K562 (cell line): ENCODE measurements at regions not wholly inside any gene's neighbourhood (a gene's known extent, or its start where the extent isn't known, plus 50 kb on each side); places are given as distances from the start of the nearest gene placed in this dataset.

Source experiments
- BRCA1 ChIP-seq, 2 experiments: fragments of 450-650 bp in 1 of 2; sonication (generic) in 1 of 2; formaldehyde crosslinking in 1 of 2; IDR thresholded peaks; 2 replicates each; pipeline versions ENCODE4 v1.5.0 to v1.6.1; 2017 to 2020; ENCODE audit warnings: mild to moderate bottlenecking in 1 of 2, missing genetic modification reagents in 1 of 2
- CAMTA2 ChIP-seq: fragments of 250-450 bp; sonication (Bioruptor Pico); conservative IDR thresholded peaks from 2 replicates; pipeline ENCODE4 v1.5.1; 2022
- CTCF ChIP-seq, 3 experiments: IDR thresholded peaks in 2 of 3; conservative IDR thresholded peaks in 1 of 3; 2 replicates each; pipeline ENCODE4 v1.5.1; 2011 to 2012; ENCODE audit warnings: low read length in 3 of 3, mild to moderate bottlenecking in 3 of 3, control low read depth in 2 of 3, improper control_type of control experiment in 1 of 3, inconsistent platforms in 1 of 3, low read depth in 1 of 3, mixed read lengths in 1 of 3, moderate library complexity in 1 of 3; ENCODE audit not compliant: insufficient read depth in 2 of 3
- PHF21A ChIP-seq: fragments of 450-650 bp; IDR thresholded peaks from 2 replicates; pipeline ENCODE4 v1.6.1; 2017; ENCODE audit warnings: low read depth, borderline replicate concordance

GRCh38 chr4:180489787-180490186 lies 1753.4 kb upstream of the TENM3 start:
- TF ChIP-seq CAMTA2 (no peak), BRCA1 (IDR thresholded peaks at IDR 0.05) (no peak), BRCA1 (CRISPR knock-in tag; IDR thresholded peaks at IDR 0.05) (no peak), CTCF (IDR thresholded peaks at IDR 0.05 in 2 of 3, conservative IDR thresholded peaks at IDR 0.05 in 1 of 3; ENCODE audit: insufficient read depth in 2 of 3, low read depth in 1 of 3, low read length in 3 of 3) (no peak), PHF21A (no peak)
